Fibroblast of skin of right quadriceps (primary cell): ENCODE measurements at regions not wholly inside any gene's neighbourhood (a gene's known extent, or its start where the extent isn't known, plus 50 kb on each side); places are given as distances from the start of the nearest gene placed in this dataset.
"Not testable (repeated sequence)": the region's sequence is repeated elsewhere in the genome, so short reads cannot be mapped to it uniquely, and the experiment has no call there.

Experiments used
- DNase-seq: peaks from one replicate; pipeline ENCODE4 v3.0.0-alpha.2; 2013

DNA sequence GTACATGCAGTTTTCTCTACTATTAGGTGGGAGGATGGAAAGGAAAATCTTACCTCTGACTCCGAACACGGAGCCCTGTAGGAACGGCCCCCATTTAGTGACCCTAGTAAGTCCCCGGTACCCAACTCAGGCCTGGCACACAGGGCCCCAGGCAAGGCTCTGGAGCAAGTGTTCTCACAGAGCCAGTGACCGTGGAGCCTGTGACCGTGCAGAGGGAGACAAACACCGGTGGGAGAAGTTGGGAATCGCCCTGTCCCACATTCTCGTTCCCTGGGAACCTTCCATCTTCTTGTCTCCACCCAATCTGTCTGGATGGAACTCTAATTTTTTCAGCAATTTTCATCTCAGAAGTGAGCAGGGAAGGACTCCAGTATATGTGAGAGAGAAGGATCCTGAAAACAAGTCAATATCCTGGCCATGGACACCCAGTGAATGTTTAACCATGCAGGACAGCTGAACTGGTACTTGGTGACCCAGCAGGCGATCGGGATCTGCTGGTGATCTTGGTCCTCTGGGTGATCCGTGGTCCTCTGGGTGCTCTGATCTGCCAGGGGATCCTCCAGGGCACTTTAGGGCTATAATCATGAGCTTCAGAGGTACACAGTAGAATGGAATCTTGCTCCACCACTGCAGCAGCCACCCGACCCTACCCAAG is 348.6 kb upstream of the ID2 start:
- no peak for DNase-seq

- not testable (repeated sequence) for DNase-seq
These were observed 348.0 kb upstream of the ID2 start for GRCh38 chr2:8333832-8334187.

GRCh38 chr2:8334866-8335325 is 347.0 kb upstream of the ID2 start:
- no peak for DNase-seq

DNA sequence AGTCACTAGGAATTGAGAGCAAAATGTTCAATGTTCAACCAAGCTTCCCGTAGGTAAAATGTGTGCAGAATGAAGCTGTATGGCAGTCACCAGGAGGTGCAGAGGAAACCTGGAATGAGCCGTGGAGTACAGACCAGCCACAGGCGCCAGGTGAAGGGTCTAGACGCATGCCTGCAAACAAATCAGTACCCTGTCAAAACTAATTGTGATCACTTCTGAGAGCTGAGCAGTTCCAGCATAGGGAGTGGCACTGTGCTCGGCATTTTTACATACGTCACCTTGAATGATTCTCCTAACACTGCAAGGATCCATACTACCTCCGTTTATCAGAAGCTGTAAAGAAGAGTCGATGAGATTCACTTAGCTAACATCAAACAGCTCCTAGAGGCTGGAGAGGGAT is 346.1 kb upstream of the ID2 start:
- DNase-seq, result no peak

DNA sequence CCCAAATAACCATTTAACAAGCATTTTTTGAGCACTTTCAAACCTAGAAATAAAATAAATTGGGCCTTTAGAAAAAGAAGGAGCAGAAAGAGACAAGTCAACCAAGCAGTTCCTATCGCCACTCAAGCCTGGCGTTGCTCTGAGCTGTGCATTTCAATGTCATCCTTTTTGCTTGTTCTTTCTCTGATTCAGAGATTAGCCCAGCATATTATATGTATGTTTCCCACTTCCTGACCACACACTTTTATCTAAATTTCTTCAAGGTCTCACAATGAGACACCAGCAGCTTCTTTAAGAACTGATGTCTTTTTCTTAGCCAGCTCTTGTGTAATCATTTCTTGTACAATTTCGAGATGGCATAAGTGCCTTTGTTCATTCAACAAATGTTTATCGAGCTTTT is 344.5 kb upstream of the ID2 start:
- no peak for DNase-seq

GRCh38 chr2:8342407-8342806 is 339.4 kb upstream of the ID2 start:
- DNase-seq, result no peak

DNA sequence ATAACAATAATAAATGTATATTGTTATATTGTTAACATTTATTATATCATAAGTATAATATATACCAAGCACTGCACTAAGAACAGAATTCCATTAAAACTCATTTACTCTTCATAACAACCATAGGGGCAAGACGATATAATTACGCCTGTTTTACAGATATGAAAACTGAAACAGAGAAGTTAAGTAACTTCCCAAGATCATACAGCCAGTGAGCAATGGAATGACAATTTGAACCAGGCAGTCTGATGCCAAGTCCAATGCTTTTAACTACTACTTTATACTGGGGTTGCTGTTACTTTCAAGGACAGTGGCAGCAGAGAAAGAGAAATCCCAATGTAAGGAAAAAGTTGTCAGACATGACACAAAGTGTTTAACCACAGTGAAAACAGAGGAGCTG is 338.8 kb upstream of the ID2 start:
- DNase-seq, result no peak

DNA sequence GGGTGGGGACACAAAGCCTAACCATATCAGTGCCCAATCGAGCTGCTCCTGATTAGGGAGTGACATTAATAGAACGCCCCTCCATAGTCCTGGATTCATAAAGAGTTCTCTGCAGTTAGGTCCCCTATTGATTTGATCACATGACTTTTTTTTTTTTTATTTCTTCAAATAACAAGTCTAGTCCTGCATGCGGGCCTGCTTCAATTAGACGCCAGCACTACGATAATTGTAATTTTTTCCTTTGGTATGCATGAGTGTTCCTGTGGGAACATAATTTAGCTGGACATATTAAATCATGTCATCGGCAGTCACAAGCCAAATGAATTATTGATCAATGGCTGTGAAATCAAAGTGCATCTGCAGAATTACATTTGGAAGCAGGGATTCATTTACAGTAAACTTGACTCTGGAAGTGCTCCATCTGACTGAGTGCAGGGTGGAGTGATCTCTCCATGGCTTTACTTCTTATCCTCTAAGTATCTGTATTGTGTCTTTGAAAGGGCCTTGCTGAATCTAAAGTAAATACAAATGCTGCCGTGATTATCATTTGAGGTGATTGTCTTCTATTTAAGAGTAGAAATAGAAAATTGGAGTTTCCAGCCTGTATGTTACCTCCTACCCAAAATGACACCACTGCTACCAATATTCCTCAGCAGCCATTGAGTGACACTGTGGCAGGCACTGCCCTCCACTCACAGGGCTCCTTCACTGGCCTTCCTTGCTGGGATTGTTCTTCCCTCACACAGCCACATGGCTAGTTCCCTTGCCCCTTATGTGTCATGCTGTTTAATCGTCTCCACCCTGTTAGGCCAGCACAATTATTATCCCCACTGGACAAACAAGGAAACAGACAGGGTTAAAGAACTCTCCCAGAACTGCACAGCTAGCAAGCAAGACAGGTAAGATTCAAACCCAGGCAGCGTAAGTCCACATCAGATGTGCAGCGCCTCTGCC is 337.4 kb upstream of the ID2 start:
- DNase-seq, result no peak

GRCh38 chr2:8345200-8345599 is 336.7 kb upstream of the ID2 start:
- DNase-seq, result no peak

- no peak for DNase-seq
These were observed 335.6 kb upstream of the ID2 start for GRCh38 chr2:8346208-8346607.

DNA sequence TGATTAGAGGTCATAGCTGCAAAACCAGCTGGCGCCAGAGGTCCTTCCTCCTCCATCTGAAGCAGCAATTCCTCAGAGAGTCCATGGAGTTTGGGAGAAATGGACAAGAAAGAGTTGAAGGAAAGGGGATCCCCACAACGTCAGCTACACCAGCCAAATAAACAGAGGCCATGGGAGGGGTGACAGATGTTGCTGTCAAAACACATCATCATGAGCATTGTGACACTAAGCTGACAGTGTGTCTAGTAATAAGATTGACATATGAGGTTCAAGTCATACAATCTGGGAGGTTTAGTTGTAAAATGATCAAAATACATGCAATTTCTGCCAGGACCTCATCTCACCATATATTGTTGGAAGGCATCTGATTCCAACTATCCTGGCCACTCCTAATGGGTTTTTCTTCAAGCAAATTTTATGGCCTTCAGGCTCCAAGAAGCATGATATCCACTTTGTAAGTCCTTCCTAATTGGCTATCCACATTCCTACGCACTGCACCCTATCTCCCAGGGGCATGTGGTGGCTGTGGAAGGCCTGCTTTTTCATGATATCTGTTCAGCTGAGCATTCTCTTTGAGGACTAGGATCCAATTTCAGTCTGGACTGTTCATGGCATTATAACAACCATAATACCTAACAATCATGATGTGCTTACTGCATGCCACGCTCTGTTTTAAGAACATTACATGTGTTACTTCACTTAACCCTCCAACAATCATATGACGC is 335.0 kb upstream of the ID2 start:
- no peak for DNase-seq

DNA sequence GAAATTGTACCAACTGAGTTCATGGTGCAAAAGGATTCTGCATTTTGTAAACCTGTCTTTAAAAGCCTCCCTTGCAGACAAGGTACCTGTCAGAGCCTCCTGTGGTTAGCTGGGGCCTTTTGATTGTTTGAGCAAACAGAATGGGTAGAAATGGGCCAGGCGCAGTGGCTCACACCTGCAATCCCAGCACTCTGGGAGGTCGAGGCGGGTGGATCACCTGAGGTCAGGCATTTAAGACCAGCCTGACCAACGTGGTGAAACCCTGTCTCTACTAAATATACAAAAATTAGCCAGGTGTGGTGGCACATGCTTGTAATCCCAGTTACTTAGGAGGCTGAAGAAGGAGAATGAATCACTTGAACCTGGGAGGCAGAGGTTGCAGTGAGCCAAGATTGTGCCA is 332.9 kb upstream of the ID2 start:
- not testable (repeated sequence) for DNase-seq

GRCh38 chr2:8352296-8352695 is 329.6 kb upstream of the ID2 start:
- peak; percentile 42 for DNase-seq

DNA sequence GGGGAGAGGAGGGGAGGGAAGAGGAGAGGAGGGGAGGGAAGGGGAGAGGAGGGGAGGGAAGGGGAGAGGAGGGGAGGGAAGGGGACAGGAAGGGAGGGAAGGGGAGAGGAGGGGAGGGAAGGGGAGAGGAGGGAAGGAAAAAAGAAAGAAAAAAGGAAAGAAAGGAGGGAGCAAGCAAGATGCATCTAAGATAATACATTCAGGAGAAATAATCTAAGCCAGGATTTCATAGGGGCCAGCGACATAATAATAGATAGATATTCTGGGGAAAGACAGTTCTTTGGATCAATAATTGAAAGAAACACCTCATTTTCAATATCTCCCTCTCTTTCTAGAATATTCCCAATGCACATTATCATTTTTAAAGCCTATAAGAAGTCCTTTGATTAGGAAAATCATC is 328.9 kb upstream of the ID2 start:
- no peak for DNase-seq

- DNase-seq, result peak; percentile 31
These were observed 326.6 kb upstream of the ID2 start for GRCh38 chr2:8355102-8355859.

GRCh38 chr2:8357738-8358518 is 323.9 kb upstream of the ID2 start:
- DNase-seq, result no peak

DNA sequence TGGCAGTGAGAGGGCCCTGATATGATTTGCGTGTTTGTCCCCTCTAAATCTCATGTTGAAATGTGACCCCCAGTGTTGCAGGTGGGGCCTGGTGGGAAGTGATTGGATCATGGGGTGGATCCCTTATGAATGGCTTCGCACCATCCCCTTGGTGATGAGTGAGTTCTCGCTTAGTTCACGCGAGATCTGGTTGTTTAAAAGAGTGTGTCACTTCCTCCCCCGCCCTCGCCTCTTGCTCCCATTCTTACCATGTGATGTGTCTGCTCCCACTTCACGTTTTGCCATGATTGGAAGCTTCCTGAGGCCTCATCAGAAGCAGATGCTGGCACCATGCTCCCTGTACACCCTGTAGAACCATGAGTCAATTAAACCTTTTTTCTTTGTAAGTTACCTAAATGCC is 319.9 kb upstream of the ID2 start:
- no peak for DNase-seq

DNA sequence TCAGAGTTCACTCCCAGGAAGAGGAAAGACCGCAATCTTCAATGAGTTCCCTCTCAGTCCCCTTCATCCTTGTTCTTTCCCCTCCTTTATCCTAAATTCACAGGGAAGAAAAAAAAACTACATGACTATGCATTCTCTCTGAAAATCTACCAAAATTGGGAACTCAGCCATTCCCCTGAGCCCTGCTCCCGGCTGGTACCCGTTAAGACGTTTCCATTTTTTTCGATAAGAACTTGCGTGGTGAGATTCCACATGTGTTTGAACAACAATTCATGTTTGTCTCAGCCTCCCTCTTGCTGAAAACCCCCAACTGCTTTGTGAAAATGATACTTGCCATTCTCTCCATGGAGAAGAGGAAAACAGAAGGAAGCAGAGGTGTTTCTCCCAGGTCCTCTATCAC is 318.7 kb upstream of the ID2 start:
- no peak for DNase-seq

DNA sequence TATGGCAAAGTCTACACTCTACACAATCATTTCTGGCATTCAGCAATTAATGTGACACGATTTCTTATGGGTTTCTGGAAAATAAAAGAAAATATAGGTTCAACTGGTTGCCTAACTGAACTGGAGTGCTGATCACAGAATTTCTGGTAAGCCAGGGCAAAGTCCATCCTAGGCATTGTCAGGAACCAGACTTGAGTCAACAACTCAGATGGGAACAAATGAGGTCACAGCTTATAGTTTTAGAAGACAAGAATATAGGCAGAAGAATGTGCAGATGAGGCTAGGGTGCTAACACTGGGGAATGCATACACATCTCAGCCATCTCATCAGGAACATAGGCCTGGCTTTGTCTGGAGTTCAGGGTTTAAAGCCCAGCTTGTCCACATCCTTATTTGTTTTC is 317.2 kb upstream of the ID2 start:
- DNase-seq, result no peak

DNA sequence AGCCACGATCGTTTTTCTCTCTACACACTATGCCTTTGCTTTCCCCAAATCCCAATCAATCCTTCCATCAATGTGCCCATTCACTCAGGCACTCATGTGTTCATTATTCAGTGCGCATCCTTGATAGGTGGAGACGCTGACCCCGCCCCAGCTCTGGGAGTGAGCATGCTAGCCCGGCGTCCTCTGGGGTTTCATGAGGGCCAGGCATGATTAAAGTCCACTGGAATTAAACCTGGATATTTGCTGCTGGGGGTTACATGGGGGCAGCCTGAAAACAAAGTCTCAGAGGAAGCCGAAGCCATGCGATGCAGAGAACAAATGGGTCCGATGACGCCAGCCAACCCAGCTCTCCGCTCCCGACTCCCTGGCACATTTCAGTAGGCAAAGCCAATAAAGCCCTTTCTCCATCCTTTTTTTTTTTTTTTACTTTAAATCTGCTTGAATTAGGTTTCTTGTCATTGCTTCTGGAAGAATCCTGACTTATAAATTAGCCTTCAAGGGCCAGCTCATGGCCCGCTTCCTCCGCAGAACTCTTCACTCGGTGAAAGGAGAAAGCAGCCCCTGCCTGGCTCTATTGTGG is 316.4 kb upstream of the ID2 start:
- DNase-seq, result no peak

- DNase-seq, result no peak
These were observed 314.0 kb upstream of the ID2 start for GRCh38 chr2:8367833-8368232.

- no peak for DNase-seq
These were observed 313.4 kb upstream of the ID2 start for GRCh38 chr2:8368463-8368862.
